AG10803 (cell line): ENCODE measurements at regions not wholly inside any gene's neighbourhood (a gene's known extent, or its start where the extent isn't known, plus 50 kb on each side); places are given as distances from the start of the nearest gene placed in this dataset.

Source experiments
- DNase-seq: peaks from one replicate; pipeline ENCODE4 v3.0.0; 2010; ENCODE audit warnings: low read depth
- H3K4me3 ChIP-seq: 2 replicates; pipeline ENCODE4 v1.5.1; 2011; ENCODE audit warnings: mild to moderate bottlenecking, low read length, control low read depth
- CTCF ChIP-seq: conservative IDR thresholded peaks from 2 replicates; pipeline ENCODE4 v1.5.1; 2011; ENCODE audit warnings: mild to moderate bottlenecking, low read length, control low read depth, inconsistent platforms

- DNase-seq, result no peak
- H3K4me3 ChIP-seq, result no peak overlapping the region; the same call in 1 of the 2 replicates
- no peak for TF ChIP-seq CTCF
Observed at GRCh38 chr7:128167791-128168666, 73.0 kb upstream of the LEP start.

- peak; percentile 7 for DNase-seq
- no peak overlapping the region for H3K4me3 ChIP-seq
- TF ChIP-seq CTCF, result no peak
Observed at GRCh38 chr7:128168667-128169210, 72.3 kb upstream of the LEP start.

GRCh38 chr7:128170461-128170860 is 70.6 kb upstream of the LEP start:
- no peak overlapping the region for H3K4me3 ChIP-seq
- no peak for DNase-seq
- no peak for TF ChIP-seq CTCF

- DNase-seq, result no peak
- TF ChIP-seq CTCF, result no peak
- no peak overlapping the region for H3K4me3 ChIP-seq
Observed at GRCh38 chr7:128171342-128171918, 69.6 kb upstream of the LEP start.

- DNase-seq, result no peak
- H3K4me3 ChIP-seq, result no peak overlapping the region
- no peak for TF ChIP-seq CTCF
Observed at GRCh38 chr7:128172151-128172550, 68.9 kb upstream of the LEP start.

- no peak for TF ChIP-seq CTCF
- DNase-seq, result no peak
- no peak overlapping the region for H3K4me3 ChIP-seq
Observed at GRCh38 chr7:128172963-128173362, 68.1 kb upstream of the LEP start.

GRCh38 chr7:128174386-128174785 is 66.7 kb upstream of the LEP start:
- no peak overlapping the region for H3K4me3 ChIP-seq
- DNase-seq, result no peak
- no peak for TF ChIP-seq CTCF
